ENCODE measurements at regions not wholly inside any gene's neighbourhood (a gene's known extent, or its start where the extent isn't known, plus 50 kb on each side); places are given as distances from the start of the nearest gene placed in this dataset.

GRCh38 chr15:47602121-47602520 is 115.2 kb upstream of the SEMA6D start (continued):
- no peak for TF ChIP-seq KIAA2018 (CRISPR knock-in tag; IDR thresholded peaks at IDR 0.05; ENCODE audit: borderline replicate concordance)

- Histone ChIP-seq H2AFZ (ENCODE audit: low read length) (no peak overlapping the region), H3K27me3 (ENCODE audit: control insufficient read depth in 1 of 2, insufficient read depth in 2 of 2, low read length in 2 of 2) (no peaks in the 10 kb centered on the region), H3K36me3 (replicated peaks in 1 of 2; ENCODE audit: control insufficient read depth in 1 of 2, insufficient read depth in 2 of 2, low read length in 2 of 2) (no peaks in the 10 kb centered on the region), H3K79me2 (ENCODE audit: insufficient read depth, low read length) (no peaks in the 10 kb centered on the region), H3K9me3 (ENCODE audit: low read length) (peaks cover 34% of the 10 kb centered on the region), H3K4me3 (replicated peaks in 1 of 3; ENCODE audit: insufficient read depth in 1 of 3, low read depth in 2 of 3, low read length in 3 of 3) (no peak overlapping the region), H3K27ac (ENCODE audit: extremely low read length, insufficient read depth, low read length) (no peak overlapping the region), H4K20me1 (ENCODE audit: insufficient read depth, low read length) (no peaks in the 10 kb centered on the region), H3K9ac (ENCODE audit: insufficient read depth, low read depth, low read length) (no peak overlapping the region), H3K4me2 (ENCODE audit: low read depth, low read length) (no peak overlapping the region), H3K4me1 (ENCODE audit: insufficient read depth, low read length) (no peaks in the 10 kb centered on the region)
- no TSS peak for BruUV-seq (replicated peaks)
- intact Hi-C loops (cut with micrococcal nuclease; ENCODE audit: unreplicated experiment) (no loop called here), in situ Hi-C loops (cut with HindIII; ENCODE audit: extremely low pct_ligation_motif_present, low pct_unique_long_range_greater_than_20kb) (no loop called here)
- 8% methylated on average over 2 of the region's 2 CpGs for WGBS (ENCODE audit: low lambda C conversion rate)
- FAIRE-seq (no peak), DNase-seq (ENCODE audit: low spot score) (no peak), ATAC-seq (no peak)
- TF ChIP-seq RBFOX2 (IDR thresholded peaks at IDR 0.05; ENCODE audit: low read depth, low read length) (no peak), ELF3 (CRISPR knock-in tag; IDR thresholded peaks at IDR 0.05) (no peak), ZBTB20 (CRISPR knock-in tag; IDR thresholded peaks at IDR 0.05; ENCODE audit: borderline replicate concordance, low read depth) (no peak), ZNF780A (CRISPR knock-in tag; IDR thresholded peaks at IDR 0.05) (no peak), CAMTA2 (CRISPR knock-in tag; IDR thresholded peaks at IDR 0.05; ENCODE audit: borderline replicate concordance) (no peak), ZNF644 (CRISPR knock-in tag; IDR thresholded peaks at IDR 0.05; ENCODE audit: low read depth) (no peak)
- POLR2A ChIA-PET = no interaction called here
- CTCF ChIA-PET (ENCODE audit: low intra/inter-chr PET ratio, low total read pairs) = no interaction called here
Measured at GRCh38 chr15:47603026-47603425, 114.3 kb upstream of the SEMA6D start.
